ENCODE measurements at regions not wholly inside any gene's neighbourhood (a gene's known extent, or its start where the extent isn't known, plus 50 kb on each side); places are given as distances from the start of the nearest gene placed in this dataset.

DNA sequence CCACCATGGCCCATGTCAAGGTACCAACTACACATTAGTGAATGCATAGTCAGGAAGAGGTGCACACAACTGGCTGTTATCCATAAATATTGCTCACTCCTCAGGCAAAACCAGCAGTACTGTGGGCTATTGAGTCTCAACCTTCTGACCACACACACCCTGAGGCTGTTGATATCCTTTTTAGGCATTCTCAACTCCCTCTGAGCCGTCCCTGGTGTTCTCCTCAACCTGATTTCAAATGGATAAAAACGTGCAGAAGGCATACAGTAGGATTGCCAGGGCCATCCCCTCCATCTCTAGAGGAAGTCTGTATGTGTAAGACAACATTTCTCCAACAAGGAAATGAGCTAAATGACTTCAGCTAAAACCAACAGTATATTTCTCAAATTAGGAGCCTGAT lies 98.7 kb upstream of the KLHL13 start:
- Histone ChIP-seq H3K4me2 (ENCODE audit: insufficient read depth, low read length) (no peak overlapping the region), H3K36me3 (ENCODE audit: control insufficient read depth, insufficient read depth, low read length) (no peaks in the 10 kb centered on the region), H3K9me1 (ENCODE audit: control insufficient read depth, insufficient read depth, low read length) (no peaks in the 10 kb centered on the region), H3K27ac (ENCODE audit: extremely low read depth, low read depth, low read length) (no peak overlapping the region), H3K79me2 (ENCODE audit: control insufficient read depth, insufficient read depth, low read length) (no peaks in the 10 kb centered on the region), H3K9me3 (replicated peaks; ENCODE audit: control insufficient read depth, insufficient read depth, low read depth, low read length) (no peaks in the 10 kb centered on the region), H2AFZ (ENCODE audit: low read depth, low read length) (no peak overlapping the region), H3K4me1 (replicated peaks in 1 of 2; ENCODE audit: control insufficient read depth in 2 of 2, insufficient read depth in 2 of 2, low read length in 2 of 2) (no peaks in the 10 kb centered on the region), H4K20me1 (replicated peaks; ENCODE audit: control insufficient read depth, insufficient read depth, low read length) (no peaks in the 10 kb centered on the region), H3K4me3 (no peak overlapping the region), H3K27me3 (ENCODE audit: control insufficient read depth in 2 of 2, insufficient read depth in 2 of 2, low read length in 2 of 2) (no peaks in the 10 kb centered on the region; a peak in 1 of 5 replicates), H3K9ac (ENCODE audit: insufficient read depth in 1 of 2, low read depth in 2 of 2, low read length in 2 of 2) (no peak overlapping the region)
- ATAC-seq (no peak), FAIRE-seq (no peak), DNase-seq (ENCODE audit: extremely low read depth in 1 of 4, low spot score in 3 of 4) (no peak)
- ChIA-PET CTCF (ENCODE audit: low intra/inter-chr PET ratio) (no interaction called here), POLR2A (no interaction called here)
- no peak for TF ChIP-seq HDAC8 (tag; IDR thresholded peaks at IDR 0.05)
- no peak for TF ChIP-seq ZNF586 (CRISPR knock-in tag; conservative IDR thresholded peaks at IDR 0.05)
- no peak for TF ChIP-seq TARDBP (IDR thresholded peaks at IDR 0.05)
- TF ChIP-seq, protein P1, sequence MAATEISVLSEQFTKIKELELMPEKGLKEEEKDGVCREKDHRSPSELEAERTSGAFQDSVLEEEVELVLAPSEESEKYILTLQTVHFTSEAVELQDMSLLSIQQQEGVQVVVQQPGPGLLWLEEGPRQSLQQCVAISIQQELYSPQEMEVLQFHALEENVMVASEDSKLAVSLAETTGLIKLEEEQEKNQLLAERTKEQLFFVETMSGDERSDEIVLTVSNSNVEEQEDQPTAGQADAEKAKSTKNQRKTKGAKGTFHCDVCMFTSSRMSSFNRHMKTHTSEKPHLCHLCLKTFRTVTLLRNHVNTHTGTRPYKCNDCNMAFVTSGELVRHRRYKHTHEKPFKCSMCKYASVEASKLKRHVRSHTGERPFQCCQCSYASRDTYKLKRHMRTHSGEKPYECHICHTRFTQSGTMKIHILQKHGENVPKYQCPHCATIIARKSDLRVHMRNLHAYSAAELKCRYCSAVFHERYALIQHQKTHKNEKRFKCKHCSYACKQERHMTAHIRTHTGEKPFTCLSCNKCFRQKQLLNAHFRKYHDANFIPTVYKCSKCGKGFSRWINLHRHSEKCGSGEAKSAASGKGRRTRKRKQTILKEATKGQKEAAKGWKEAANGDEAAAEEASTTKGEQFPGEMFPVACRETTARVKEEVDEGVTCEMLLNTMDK (IDR thresholded peaks at IDR 0.05; ENCODE audit: borderline replicate concordance, insufficient read depth, low read depth, low read length, poor library complexity, severe bottlenecking), result no peak
- no peak for TF ChIP-seq SRSF7 (optimal IDR thresholded peaks at IDR 0.05; ENCODE audit: low read depth, low read length)
- no peak for TF ChIP-seq ZFP91 (CRISPR knock-in tag; IDR thresholded peaks at IDR 0.05)
- TF ChIP-seq CTBP1 (IDR thresholded peaks at IDR 0.05; ENCODE audit: borderline replicate concordance), result no peak
- TF ChIP-seq ELK3 (CRISPR knock-in tag; IDR thresholded peaks at IDR 0.05), result no peak
- TF ChIP-seq, protein P2, sequence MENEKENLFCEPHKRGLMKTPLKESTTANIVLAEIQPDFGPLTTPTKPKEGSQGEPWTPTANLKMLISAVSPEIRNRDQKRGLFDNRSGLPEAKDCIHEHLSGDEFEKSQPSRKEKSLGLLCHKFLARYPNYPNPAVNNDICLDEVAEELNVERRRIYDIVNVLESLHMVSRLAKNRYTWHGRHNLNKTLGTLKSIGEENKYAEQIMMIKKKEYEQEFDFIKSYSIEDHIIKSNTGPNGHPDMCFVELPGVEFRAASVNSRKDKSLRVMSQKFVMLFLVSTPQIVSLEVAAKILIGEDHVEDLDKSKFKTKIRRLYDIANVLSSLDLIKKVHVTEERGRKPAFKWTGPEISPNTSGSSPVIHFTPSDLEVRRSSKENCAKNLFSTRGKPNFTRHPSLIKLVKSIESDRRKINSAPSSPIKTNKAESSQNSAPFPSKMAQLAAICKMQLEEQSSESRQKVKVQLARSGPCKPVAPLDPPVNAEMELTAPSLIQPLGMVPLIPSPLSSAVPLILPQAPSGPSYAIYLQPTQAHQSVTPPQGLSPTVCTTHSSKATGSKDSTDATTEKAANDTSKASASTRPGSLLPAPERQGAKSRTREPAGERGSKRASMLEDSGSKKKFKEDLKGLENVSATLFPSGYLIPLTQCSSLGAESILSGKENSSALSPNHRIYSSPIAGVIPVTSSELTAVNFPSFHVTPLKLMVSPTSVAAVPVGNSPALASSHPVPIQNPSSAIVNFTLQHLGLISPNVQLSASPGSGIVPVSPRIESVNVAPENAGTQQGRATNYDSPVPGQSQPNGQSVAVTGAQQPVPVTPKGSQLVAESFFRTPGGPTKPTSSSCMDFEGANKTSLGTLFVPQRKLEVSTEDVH (IDR thresholded peaks at IDR 0.05; ENCODE audit: low read depth, partially characterized antibody), result no peak
- no peak for TF ChIP-seq ZNF212 (CRISPR knock-in tag; IDR thresholded peaks at IDR 0.05)
- no peak for TF ChIP-seq ELF2 (CRISPR knock-in tag; IDR thresholded peaks at IDR 0.05)
- no peak for TF ChIP-seq SREBF2 (CRISPR knock-in tag; IDR thresholded peaks at IDR 0.05)
- no peak for TF ChIP-seq ZNF253 (CRISPR knock-in tag; conservative IDR thresholded peaks at IDR 0.05)
- intact Hi-C loops (cut with micrococcal nuclease), result no loop called here
- WGBS (ENCODE audit: insufficient coverage, low coverage, missing lambda C conversion rate), result 5% methylated on average over 2 of the region's 2 CpGs
- BruUV-seq (replicated peaks), result no TSS peak
- in situ Hi-C loops (cut with MboI), result no loop called here
